SJSA1 (cell line): ENCODE measurements at regions not wholly inside any gene's neighbourhood (a gene's known extent, or its start where the extent isn't known, plus 50 kb on each side); places are given as distances from the start of the nearest gene placed in this dataset.

Experiments
- DNase-seq, 2 experiments: peaks; one replicate each; pipeline ENCODE4 v3.0.0-alpha.2; 2015 to 2020; ENCODE audit warnings: low spot score in 2 of 2, low read depth in 1 of 2
- H3K27ac ChIP-seq: fragments of 250-450 bp; sonication (Bioruptor Pico); 2 replicates; pipeline ENCODE4 v1.5.1; 2020; ENCODE audit warnings: mild to moderate bottlenecking, moderate library complexity
- H3K27me3 ChIP-seq: fragments of 250-450 bp; sonication (Bioruptor Pico); replicated peaks from 2 replicates; pipeline ENCODE4 v1.5.1; 2020; ENCODE audit warnings: mild to moderate bottlenecking, moderate library complexity
- H3K36me3 ChIP-seq: fragments of 250-450 bp; sonication (Bioruptor Pico); 2 replicates; pipeline ENCODE4 v1.5.1; 2020; ENCODE audit warnings: mild to moderate bottlenecking
- H3K4me1 ChIP-seq: fragments of 250-450 bp; sonication (Bioruptor Pico); replicated peaks from 2 replicates; pipeline ENCODE4 v1.6.1; 2021; ENCODE audit warnings: mild to moderate bottlenecking
- H3K4me3 ChIP-seq: fragments of 250-450 bp; sonication (Bioruptor Pico); 2 replicates; pipeline ENCODE4 v1.5.1; 2020; ENCODE audit warnings: mild to moderate bottlenecking
- H3K9me3 ChIP-seq: fragments of 250-450 bp; sonication (Bioruptor Pico); replicated peaks from 2 replicates; pipeline ENCODE4 v1.5.1; 2020; ENCODE audit warnings: mild to moderate bottlenecking

GRCh38 chr3:27827041-27827440 lies 104.9 kb upstream of the EOMES start:
- no peaks in the 10 kb centered on the region for H3K9me3 ChIP-seq
- H3K36me3 ChIP-seq, result no peaks in the 10 kb centered on the region
- no peaks in the 10 kb centered on the region for H3K27me3 ChIP-seq
- DNase-seq, result no peak
- no peaks in the 10 kb centered on the region for H3K4me1 ChIP-seq
- H3K27ac ChIP-seq, result no peak overlapping the region
- no peak overlapping the region for H3K4me3 ChIP-seq

- H3K4me3 ChIP-seq, result no peak overlapping the region
- DNase-seq, result no peak
- H3K36me3 ChIP-seq, result no peaks in the 10 kb centered on the region
- no peaks in the 10 kb centered on the region for H3K27me3 ChIP-seq
- no peak overlapping the region for H3K27ac ChIP-seq
- H3K9me3 ChIP-seq, result no peaks in the 10 kb centered on the region
- no peaks in the 10 kb centered on the region for H3K4me1 ChIP-seq
Measured at GRCh38 chr3:27840807-27841594, 118.9 kb upstream of the EOMES start.

- DNase-seq, result no peak
- H3K9me3 ChIP-seq, result no peaks in the 10 kb centered on the region
- no peaks in the 10 kb centered on the region for H3K27me3 ChIP-seq
- H3K4me3 ChIP-seq, result no peak overlapping the region
- H3K27ac ChIP-seq, result no peak overlapping the region
- H3K4me1 ChIP-seq, result no peaks in the 10 kb centered on the region
- H3K36me3 ChIP-seq, result no peaks in the 10 kb centered on the region
Measured at GRCh38 chr3:27844052-27844675, 122.0 kb upstream of the EOMES start.

- Histone ChIP-seq H3K27ac (no peak overlapping the region), H3K9me3 (no peaks in the 10 kb centered on the region), H3K4me1 (no peaks in the 10 kb centered on the region), H3K36me3 (no peaks in the 10 kb centered on the region), H3K4me3 (no peak overlapping the region), H3K27me3 (no peaks in the 10 kb centered on the region)
- no peak for DNase-seq
Measured at GRCh38 chr3:27847697-27848096, 125.6 kb upstream of the EOMES start.

GRCh38 chr3:27848826-27849225 lies 126.7 kb upstream of the EOMES start:
- Histone ChIP-seq H3K27ac (no peak overlapping the region), H3K4me1 (no peaks in the 10 kb centered on the region), H3K27me3 (no peaks in the 10 kb centered on the region), H3K4me3 (no peak overlapping the region), H3K9me3 (no peaks in the 10 kb centered on the region), H3K36me3 (no peaks in the 10 kb centered on the region)
- DNase-seq, result no peak

GRCh38 chr3:27859821-27860220 lies 137.7 kb upstream of the EOMES start:
- DNase-seq, result no peak
- no peak overlapping the region for H3K27ac ChIP-seq
- no peak overlapping the region for H3K4me3 ChIP-seq
- no peaks in the 10 kb centered on the region for H3K27me3 ChIP-seq
- no peaks in the 10 kb centered on the region for H3K9me3 ChIP-seq
- H3K4me1 ChIP-seq, result no peaks in the 10 kb centered on the region
- no peaks in the 10 kb centered on the region for H3K36me3 ChIP-seq

- no peaks in the 10 kb centered on the region for H3K9me3 ChIP-seq
- no peaks in the 10 kb centered on the region for H3K36me3 ChIP-seq
- H3K27me3 ChIP-seq, result no peaks in the 10 kb centered on the region
- no peak for DNase-seq
- no peak overlapping the region for H3K4me3 ChIP-seq
- H3K4me1 ChIP-seq, result no peaks in the 10 kb centered on the region
- no peak overlapping the region for H3K27ac ChIP-seq
Measured at GRCh38 chr3:27861046-27862036, 139.2 kb upstream of the EOMES start.

GRCh38 chr3:27865731-27866130 lies 143.6 kb upstream of the EOMES start:
- Histone ChIP-seq H3K9me3 (no peaks in the 10 kb centered on the region), H3K27me3 (no peaks in the 10 kb centered on the region), H3K27ac (no peak overlapping the region), H3K4me3 (no peak overlapping the region), H3K4me1 (no peaks in the 10 kb centered on the region), H3K36me3 (no peaks in the 10 kb centered on the region)
- DNase-seq, result no peak

GRCh38 chr3:27869152-27869551 lies 147.0 kb upstream of the EOMES start:
- Histone ChIP-seq H3K4me3 (no peak overlapping the region), H3K36me3 (no peaks in the 10 kb centered on the region), H3K9me3 (no peaks in the 10 kb centered on the region), H3K27me3 (no peaks in the 10 kb centered on the region), H3K4me1 (no peaks in the 10 kb centered on the region), H3K27ac (no peak overlapping the region)
- DNase-seq, result no peak

- Histone ChIP-seq H3K9me3 (no peaks in the 10 kb centered on the region), H3K27ac (no peak overlapping the region), H3K36me3 (no peaks in the 10 kb centered on the region), H3K4me1 (no peaks in the 10 kb centered on the region), H3K4me3 (no peak overlapping the region), H3K27me3 (no peaks in the 10 kb centered on the region)
- no peak for DNase-seq
Measured at GRCh38 chr3:27877061-27878013, 155.2 kb upstream of the EOMES start.

- Histone ChIP-seq H3K36me3 (no peaks in the 10 kb centered on the region), H3K27ac (no peak overlapping the region), H3K4me1 (no peaks in the 10 kb centered on the region), H3K4me3 (no peak overlapping the region), H3K9me3 (no peaks in the 10 kb centered on the region), H3K27me3 (no peaks in the 10 kb centered on the region)
- no peak for DNase-seq
Measured at GRCh38 chr3:27878014-27878383, 155.9 kb upstream of the EOMES start.

- H3K36me3 ChIP-seq, result no peaks in the 10 kb centered on the region
- H3K9me3 ChIP-seq, result no peaks in the 10 kb centered on the region
- no peak for DNase-seq
- no peak overlapping the region for H3K4me3 ChIP-seq
- H3K27ac ChIP-seq, result no peak overlapping the region
- H3K27me3 ChIP-seq, result no peaks in the 10 kb centered on the region
- no peaks in the 10 kb centered on the region for H3K4me1 ChIP-seq
Measured at GRCh38 chr3:27880969-27881892, 159.1 kb upstream of the EOMES start.
